Endothelial cell of umbilical vein (primary cell): ENCODE measurements at regions not wholly inside any gene's neighbourhood (a gene's known extent, or its start where the extent isn't known, plus 50 kb on each side); places are given as distances from the start of the nearest gene placed in this dataset.

Experiments used
- BruUV-seq: library from RNA; stranded (reverse); fragments of 400-500 nt; replicated peaks from 2 replicates; lab custom pipeline; 2021; lab: Mats Ljungman, UMichigan
- CTCF ChIA-PET: fragments of 300-600, 350-600 bp; sonication (Branson Sonifier 250); formaldehyde crosslinking; loops from one replicate; lab custom pipeline; 2021; ENCODE audit warnings: antibody characterized with exemption, inconsistent platforms; lab: Charles Lee
- POLR2A ChIA-PET: fragments of 300-600, 350-600 bp; sonication (Branson Sonifier 250); formaldehyde crosslinking; loops from one replicate; lab custom pipeline; 2021; ENCODE audit warnings: antibody characterized with exemption, inconsistent platforms; lab: Charles Lee
- DNase-seq: peaks from one replicate; pipeline ENCODE4 v3.0.0-alpha.2; 2011; ENCODE audit warnings: low read depth, low spot score
- FAIRE-seq: peaks from 2 replicates; lab custom pipeline; 2011; peaks lifted over from hg19 to GRCh38; lab: Jason Lieb, UNC
- H2AFZ ChIP-seq: 2 replicates; pipeline ENCODE4 v1.6.0; 2012; ENCODE audit warnings: low read depth, low read length, control low read depth, inconsistent platforms
- H3K27ac ChIP-seq: 2 replicates; pipeline ENCODE4 v1.5.1; 2011; ENCODE audit warnings: low read depth, mild to moderate bottlenecking, control low read depth, low read length, moderate library complexity; ENCODE audit not compliant: insufficient read depth
- H3K27me3 ChIP-seq, 2 experiments: 2 replicates each; pipeline versions ENCODE4 v1.6.0 to v1.6.1; 2011; ENCODE audit warnings: low read length in 2 of 2, mixed read lengths in 1 of 2; ENCODE audit not compliant: control insufficient read depth in 2 of 2, insufficient read depth in 2 of 2
- H3K36me3 ChIP-seq, 2 experiments: 2 replicates in 1 of 2; 3 replicates in 1 of 2; pipeline ENCODE4 v1.5.1; 2011; ENCODE audit warnings: low read length in 2 of 2, mild to moderate bottlenecking in 1 of 2, moderate library complexity in 1 of 2; ENCODE audit not compliant: control insufficient read depth in 2 of 2, insufficient read depth in 2 of 2; ENCODE audit errors: extremely low read depth in 1 of 2
- H3K4me1 ChIP-seq: 3 replicates; pipeline ENCODE4 v1.5.1; 2011; ENCODE audit warnings: mild to moderate bottlenecking, low read length; ENCODE audit not compliant: control insufficient read depth, insufficient read depth; ENCODE audit errors: extremely low read depth
- H3K4me2 ChIP-seq: 2 replicates; pipeline ENCODE4 v1.6.1; 2011; ENCODE audit warnings: low read length, control low read depth, mixed read lengths; ENCODE audit not compliant: insufficient read depth
- H3K4me3 ChIP-seq, 3 experiments: fragments of 200-600 bp in 1 of 3; sonication (generic), shearing (Covaris generic) in 1 of 3; replicated peaks in 1 of 3; 2 replicates each; pipeline ENCODE4 v1.5.1; 2011 to 2016; ENCODE audit warnings: control low read depth in 3 of 3, low read length in 3 of 3, mild to moderate bottlenecking in 2 of 3, inconsistent platforms in 1 of 3, low read depth in 1 of 3, moderate library complexity in 1 of 3; ENCODE audit not compliant: insufficient read depth in 1 of 3
- H3K79me2 ChIP-seq: 2 replicates; pipeline ENCODE4 v1.6.0; 2012; ENCODE audit warnings: low read length, inconsistent platforms; ENCODE audit not compliant: control insufficient read depth, insufficient read depth
- H3K9ac ChIP-seq: replicated peaks from 2 replicates; pipeline ENCODE3; 2011; ENCODE audit warnings: low read length, control low read depth; ENCODE audit not compliant: insufficient read depth; ENCODE audit errors: extremely low read depth
- H3K9me1 ChIP-seq: replicated peaks from 3 replicates; pipeline ENCODE4 v1.6.0; 2011; ENCODE audit warnings: mild to moderate bottlenecking, low read length; ENCODE audit not compliant: control insufficient read depth, insufficient read depth; ENCODE audit errors: extremely low read depth
- H3K9me3 ChIP-seq: replicated peaks from 2 replicates; pipeline ENCODE4 v1.5.1; 2012; ENCODE audit warnings: low read length, inconsistent platforms; ENCODE audit not compliant: control insufficient read depth, insufficient read depth
- H4K20me1 ChIP-seq: replicated peaks from 2 replicates; pipeline ENCODE3; 2011; ENCODE audit warnings: mild to moderate bottlenecking, low read length; ENCODE audit not compliant: control insufficient read depth, insufficient read depth; ENCODE audit errors: extremely low read depth
- EZH2 ChIP-seq: IDR thresholded peaks from 2 replicates; pipeline ENCODE4 v1.6.1; 2012; ENCODE audit warnings: borderline replicate concordance, low read depth, mild to moderate bottlenecking, moderate library complexity, low read length, inconsistent platforms; ENCODE audit not compliant: severe bottlenecking
- FOS ChIP-seq: IDR thresholded peaks from 2 replicates; pipeline ENCODE4 v1.6.1; 2011; ENCODE audit warnings: mild to moderate bottlenecking, low read length, moderate library complexity, borderline replicate concordance; ENCODE audit not compliant: insufficient read depth
- GATA2 ChIP-seq: IDR thresholded peaks from 2 replicates; pipeline ENCODE4 v1.7.0; 2011; ENCODE audit warnings: low read depth, mild to moderate bottlenecking, moderate library complexity, mixed read lengths, low read length; ENCODE audit not compliant: insufficient read length, insufficient read depth
- JUN ChIP-seq: IDR thresholded peaks from 2 replicates; pipeline ENCODE4 v1.6.1; 2011; ENCODE audit warnings: borderline replicate concordance, low read depth; ENCODE audit not compliant: insufficient read length, insufficient read depth
- MYC ChIP-seq: IDR thresholded peaks from one replicate; pipeline ENCODE4 v1.6.1; 2011; ENCODE audit warnings: mild to moderate bottlenecking, low read depth, low read length
- POLR2A ChIP-seq: IDR thresholded peaks from 2 replicates; pipeline ENCODE4 v1.6.1; 2012; ENCODE audit warnings: low read depth, mild to moderate bottlenecking, control low read depth, low read length
- POLR2AphosphoS5 ChIP-seq: IDR thresholded peaks from 2 replicates; pipeline ENCODE4 v1.6.1; 2012; ENCODE audit warnings: low read depth, mild to moderate bottlenecking, control low read depth, low read length, moderate library complexity; ENCODE audit not compliant: insufficient read depth
- dilution Hi-C: fragments of 300-500 bp; cut with MboI; formaldehyde crosslinking; loops from one replicate; pipeline ENCODE4 v1.15.0; 2019; ENCODE audit warnings: low sequenced_read_pairs; ENCODE audit not compliant: extremely low pct_ligation_motif_present
- intact Hi-C: fragments of 100-400 bp; cut with micrococcal nuclease; formaldehyde crosslinking; loops from one replicate; pipeline ENCODE4 v1.10.0; 2022
- TF ChIP-seq, protein P1 (sequence below), 2 donors: IDR thresholded peaks; 1 replicate in 1 of 2; 2 replicates in 1 of 2; pipeline ENCODE4 v1.5.1; 2011; ENCODE audit warnings: low read length in 2 of 2, mild to moderate bottlenecking in 2 of 2, moderate library complexity in 2 of 2, control low read depth in 1 of 2, inconsistent platforms in 1 of 2, low read depth in 1 of 2; ENCODE audit not compliant: insufficient read depth in 1 of 2; ENCODE audit errors: extremely low read depth in 1 of 2
- TF ChIP-seq, protein P2 (sequence below): IDR thresholded peaks from 2 replicates; pipeline ENCODE4 v1.6.1; 2011; ENCODE audit not compliant: insufficient read depth, insufficient read length

DNA sequence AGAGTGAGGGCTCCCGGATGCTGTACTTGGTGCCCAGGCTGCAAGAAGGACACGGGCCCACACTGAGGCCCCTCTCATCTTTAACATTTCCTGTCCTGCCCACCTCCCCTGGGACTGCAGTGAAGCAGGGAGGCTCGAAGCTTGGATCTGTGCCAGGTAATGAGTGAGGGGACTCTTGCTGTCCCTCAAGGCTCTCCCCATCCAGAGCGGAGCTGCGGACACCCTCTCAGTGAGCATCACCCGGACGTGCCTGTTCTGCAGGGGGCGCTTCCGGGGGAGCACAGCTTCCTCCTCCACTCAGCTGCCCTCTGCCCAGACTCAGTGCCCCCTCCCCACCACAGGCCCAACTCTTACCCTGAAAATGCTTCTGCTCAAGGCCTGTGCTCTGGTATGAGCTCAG is 150.0 kb upstream of the MYCN start:
- intact Hi-C loops = no loop called here
- POLR2A ChIA-PET = no interaction called here
- Histone ChIP-seq H3K79me2 (no peaks in the 10 kb centered on the region), H3K9me1 (no peaks in the 10 kb centered on the region), H3K4me1 (no peaks in the 10 kb centered on the region), H3K4me3 (no peak overlapping the region), H3K4me2 (no peak overlapping the region), H3K36me3 (no peaks in the 10 kb centered on the region), H3K27me3 (no peaks in the 10 kb centered on the region), H3K27ac (no peak overlapping the region), H3K9ac (no peak overlapping the region), H4K20me1 (no peaks in the 10 kb centered on the region), H2AFZ (no peak overlapping the region), H3K9me3 (no peaks in the 10 kb centered on the region)
- no peak for FAIRE-seq
- no TSS peak for BruUV-seq
- CTCF ChIA-PET = no interaction called here
- no peak for DNase-seq
- no peak for TF ChIP-seq FOS
- no peak for TF ChIP-seq GATA2
- TF ChIP-seq EZH2 = no peak
- TF ChIP-seq, protein P1, sequence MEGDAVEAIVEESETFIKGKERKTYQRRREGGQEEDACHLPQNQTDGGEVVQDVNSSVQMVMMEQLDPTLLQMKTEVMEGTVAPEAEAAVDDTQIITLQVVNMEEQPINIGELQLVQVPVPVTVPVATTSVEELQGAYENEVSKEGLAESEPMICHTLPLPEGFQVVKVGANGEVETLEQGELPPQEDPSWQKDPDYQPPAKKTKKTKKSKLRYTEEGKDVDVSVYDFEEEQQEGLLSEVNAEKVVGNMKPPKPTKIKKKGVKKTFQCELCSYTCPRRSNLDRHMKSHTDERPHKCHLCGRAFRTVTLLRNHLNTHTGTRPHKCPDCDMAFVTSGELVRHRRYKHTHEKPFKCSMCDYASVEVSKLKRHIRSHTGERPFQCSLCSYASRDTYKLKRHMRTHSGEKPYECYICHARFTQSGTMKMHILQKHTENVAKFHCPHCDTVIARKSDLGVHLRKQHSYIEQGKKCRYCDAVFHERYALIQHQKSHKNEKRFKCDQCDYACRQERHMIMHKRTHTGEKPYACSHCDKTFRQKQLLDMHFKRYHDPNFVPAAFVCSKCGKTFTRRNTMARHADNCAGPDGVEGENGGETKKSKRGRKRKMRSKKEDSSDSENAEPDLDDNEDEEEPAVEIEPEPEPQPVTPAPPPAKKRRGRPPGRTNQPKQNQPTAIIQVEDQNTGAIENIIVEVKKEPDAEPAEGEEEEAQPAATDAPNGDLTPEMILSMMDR (IDR thresholded peaks at IDR 0.05; ENCODE audit: extremely low read depth in 1 of 2, insufficient read depth in 1 of 2, low read depth in 1 of 2, low read length in 2 of 2) = no peak
- no peak for TF ChIP-seq MYC
- no peak for TF ChIP-seq JUN
- TF ChIP-seq, protein P2, sequence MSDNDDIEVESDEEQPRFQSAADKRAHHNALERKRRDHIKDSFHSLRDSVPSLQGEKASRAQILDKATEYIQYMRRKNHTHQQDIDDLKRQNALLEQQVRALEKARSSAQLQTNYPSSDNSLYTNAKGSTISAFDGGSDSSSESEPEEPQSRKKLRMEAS = no peak
- TF ChIP-seq POLR2A = no peak
- TF ChIP-seq POLR2AphosphoS5 = no peak
- dilution Hi-C loops = no loop called here
